ELF-1 (cell line): ENCODE measurements at regions not wholly inside any gene's neighbourhood (a gene's known extent, or its start where the extent isn't known, plus 50 kb on each side); places are given as distances from the start of the nearest gene placed in this dataset.
"Not testable (repeated sequence)": the region's sequence is repeated elsewhere in the genome, so short reads cannot be mapped to it uniquely, and the experiment has no call there.

ENCODE experiments used
- DNase-seq: peaks from one replicate; pipeline ENCODE4 v3.0.0-alpha.2; 2016; ENCODE audit warnings: low read depth, low spot score

DNA sequence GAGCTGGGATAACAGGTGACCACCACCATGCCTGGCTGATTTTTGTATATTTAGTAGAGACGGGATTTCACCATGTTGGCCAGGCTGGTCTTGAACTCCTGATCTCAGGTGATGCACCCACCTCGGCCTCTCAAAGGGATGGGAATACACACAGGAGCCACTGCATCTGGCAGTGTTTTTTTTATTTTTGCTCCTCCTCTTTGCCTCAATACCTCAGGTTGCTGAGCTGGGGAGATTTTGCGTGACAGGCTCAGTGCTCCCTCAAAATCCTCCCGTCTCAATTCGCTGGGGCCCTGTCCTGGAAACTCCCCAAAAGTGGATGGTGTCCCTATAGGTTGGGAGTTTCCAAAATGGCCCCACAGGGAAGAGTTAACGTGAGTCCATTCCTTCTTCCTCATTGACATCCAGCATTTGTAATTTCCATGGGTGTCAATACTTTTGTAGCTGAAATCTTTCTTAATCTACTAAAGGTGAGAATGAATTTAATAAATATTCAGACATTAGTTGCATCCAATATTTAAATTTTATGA, 71.8 kb downstream of the GGTLC2 start:
- no peak for DNase-seq

DNA sequence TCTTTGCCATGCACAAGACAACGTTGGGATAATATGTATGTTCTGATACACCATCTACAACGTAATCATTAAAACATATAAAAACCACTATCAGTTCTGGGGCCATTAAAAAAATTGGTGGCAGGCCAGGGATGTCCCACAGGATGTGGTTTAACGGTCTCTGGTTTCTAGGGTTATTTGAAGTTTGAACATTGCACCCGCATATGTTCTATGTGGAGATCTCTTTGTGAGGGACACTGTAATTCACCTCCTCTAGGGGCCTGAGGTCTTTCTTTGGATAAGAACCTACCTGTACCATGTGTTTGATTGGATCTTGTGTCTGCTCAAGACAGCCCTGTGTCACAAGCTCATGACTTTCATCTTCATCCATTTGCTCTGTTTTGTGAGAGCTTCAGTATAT, 73.2 kb downstream of the GGTLC2 start:
- DNase-seq: no peak

- peak; percentile 70 for DNase-seq
Measured at GRCh38 chr22:22720201-22720723, 75.8 kb downstream of the GGTLC2 start.

DNA sequence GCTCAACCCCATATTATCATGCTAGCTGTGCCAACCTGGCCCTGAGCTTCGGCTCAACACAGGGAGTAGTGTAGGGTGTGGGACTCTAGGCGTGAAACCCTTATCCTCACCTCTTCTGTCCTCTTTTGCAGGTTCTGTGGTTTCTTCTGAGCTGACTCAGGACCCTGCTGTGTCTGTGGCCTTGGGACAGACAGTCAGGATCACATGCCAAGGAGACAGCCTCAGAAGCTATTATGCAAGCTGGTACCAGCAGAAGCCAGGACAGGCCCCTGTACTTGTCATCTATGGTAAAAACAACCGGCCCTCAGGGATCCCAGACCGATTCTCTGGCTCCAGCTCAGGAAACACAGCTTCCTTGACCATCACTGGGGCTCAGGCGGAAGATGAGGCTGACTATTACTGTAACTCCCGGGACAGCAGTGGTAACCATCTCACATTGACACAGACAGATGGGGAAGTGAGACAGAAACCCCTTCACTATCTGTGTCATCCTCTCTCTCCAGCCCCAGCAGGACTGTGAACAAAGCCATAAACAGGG, 76.4 kb downstream of the GGTLC2 start:
- DNase-seq: no peak

DNA sequence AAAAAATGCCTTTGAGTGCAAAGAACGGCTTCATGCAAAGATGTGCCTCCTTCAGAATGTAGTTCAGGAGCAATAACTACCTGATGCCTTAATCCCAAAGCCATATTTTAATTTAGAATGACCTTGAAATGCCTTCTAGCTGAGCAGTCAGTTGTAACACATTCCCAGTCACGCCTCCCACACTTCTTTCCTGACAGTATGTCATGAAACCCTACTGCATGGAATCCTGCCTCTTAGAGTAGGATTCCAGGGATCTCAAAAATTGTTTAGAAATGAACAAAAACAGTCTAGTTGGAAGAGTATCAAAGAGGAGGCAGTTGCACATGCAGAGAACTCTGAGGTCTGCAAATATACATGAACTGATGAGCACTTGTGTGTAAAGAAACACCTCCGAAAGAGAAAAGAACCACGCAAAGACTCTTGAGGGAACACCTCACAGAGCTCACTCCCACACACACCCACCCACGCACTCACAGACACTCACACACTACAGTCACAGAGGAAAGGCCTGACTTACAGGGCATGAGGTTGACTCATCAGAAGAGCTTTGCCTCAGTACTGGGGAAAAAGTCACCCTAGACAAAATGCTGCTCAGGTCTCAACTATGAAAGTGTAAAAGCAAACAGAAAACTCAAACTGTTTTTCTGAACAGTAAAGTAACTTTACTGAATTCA, 77.4 kb downstream of the GGTLC2 start:
- DNase-seq: no peak

DNA sequence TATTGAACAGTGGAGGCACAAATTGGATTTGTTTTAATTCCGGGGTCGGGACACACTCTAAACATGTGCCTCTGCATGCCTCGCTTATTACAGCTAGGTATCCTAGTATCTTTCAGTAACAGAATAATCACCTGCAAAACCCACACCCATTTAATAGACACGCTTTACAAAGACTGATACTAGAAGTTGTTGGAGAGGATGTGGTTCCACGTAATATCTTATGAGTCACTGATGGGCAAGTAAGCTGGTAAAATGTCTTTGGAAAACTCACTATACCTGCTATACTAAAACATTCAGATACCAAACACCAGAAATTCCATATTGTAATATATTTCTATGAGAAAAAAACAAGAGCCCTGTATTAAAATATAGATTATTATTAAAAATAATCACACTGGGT, 84.0 kb downstream of the GGTLC2 start:
- DNase-seq: no peak

GRCh38 chr22:22730655-22731373, 86.4 kb downstream of the GGTLC2 start:
- DNase-seq: no peak

DNA sequence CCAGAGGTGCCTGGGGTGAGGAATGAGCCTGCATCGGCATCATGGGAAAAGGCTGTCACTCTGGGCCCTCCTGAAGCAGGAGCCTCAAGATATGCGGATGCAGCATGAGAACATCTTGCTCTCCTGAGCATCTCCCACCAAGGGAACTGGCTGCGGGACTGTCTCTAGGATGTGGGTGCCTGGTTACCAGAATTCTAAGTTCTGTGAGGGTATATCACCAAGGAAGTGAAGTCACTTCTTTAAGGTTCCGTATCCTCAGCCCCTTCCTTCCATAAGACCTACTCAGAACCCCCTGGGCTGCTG, 86.9 kb downstream of the GGTLC2 start:
- DNase-seq: no peak

DNA sequence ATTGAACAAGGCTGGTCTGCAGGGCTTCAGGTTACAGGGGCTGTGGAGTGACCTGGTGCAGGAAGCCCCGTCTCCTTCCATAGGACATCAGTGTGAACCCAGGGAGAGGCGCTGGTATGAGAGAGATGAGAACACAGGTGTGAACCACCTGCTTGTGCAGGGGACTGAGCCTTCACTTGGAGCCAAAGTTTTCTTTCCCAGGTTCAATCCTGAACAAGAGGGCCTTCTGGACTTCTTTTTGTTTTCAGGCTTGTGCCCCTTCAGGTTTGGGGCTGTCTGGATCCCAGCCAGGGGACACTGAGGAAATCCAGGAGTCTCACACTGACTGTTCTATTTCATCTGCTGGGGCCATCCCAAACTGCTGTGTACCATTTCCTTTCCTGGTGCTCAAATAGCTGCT, 88.6 kb downstream of the GGTLC2 start:
- DNase-seq: not testable (repeated sequence)

DNA sequence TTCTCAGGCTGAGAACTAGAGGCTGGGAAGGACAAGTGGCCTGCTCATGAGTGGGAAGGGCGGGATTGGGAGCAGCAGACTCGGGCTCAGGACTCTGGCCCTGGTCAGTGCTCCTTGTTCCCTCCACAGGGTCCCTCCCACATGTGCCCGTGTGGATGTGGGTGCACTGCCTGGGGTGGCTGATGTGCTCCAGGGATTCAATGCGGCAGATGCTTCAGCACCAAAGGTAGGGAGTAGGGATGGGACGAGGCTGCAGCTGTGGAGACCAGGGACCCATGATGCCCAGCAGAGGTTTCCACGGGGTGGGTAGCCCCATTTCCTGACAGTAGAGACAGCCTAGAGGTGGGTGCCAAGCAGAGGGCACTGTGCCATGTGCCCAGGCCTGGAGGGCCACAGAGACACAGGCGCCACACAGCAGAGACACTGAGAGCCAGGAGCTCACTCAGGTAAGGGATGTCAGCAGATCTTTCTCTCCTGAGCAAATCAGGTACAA, 89.5 kb downstream of the GGTLC2 start:
- no peak for DNase-seq

DNA sequence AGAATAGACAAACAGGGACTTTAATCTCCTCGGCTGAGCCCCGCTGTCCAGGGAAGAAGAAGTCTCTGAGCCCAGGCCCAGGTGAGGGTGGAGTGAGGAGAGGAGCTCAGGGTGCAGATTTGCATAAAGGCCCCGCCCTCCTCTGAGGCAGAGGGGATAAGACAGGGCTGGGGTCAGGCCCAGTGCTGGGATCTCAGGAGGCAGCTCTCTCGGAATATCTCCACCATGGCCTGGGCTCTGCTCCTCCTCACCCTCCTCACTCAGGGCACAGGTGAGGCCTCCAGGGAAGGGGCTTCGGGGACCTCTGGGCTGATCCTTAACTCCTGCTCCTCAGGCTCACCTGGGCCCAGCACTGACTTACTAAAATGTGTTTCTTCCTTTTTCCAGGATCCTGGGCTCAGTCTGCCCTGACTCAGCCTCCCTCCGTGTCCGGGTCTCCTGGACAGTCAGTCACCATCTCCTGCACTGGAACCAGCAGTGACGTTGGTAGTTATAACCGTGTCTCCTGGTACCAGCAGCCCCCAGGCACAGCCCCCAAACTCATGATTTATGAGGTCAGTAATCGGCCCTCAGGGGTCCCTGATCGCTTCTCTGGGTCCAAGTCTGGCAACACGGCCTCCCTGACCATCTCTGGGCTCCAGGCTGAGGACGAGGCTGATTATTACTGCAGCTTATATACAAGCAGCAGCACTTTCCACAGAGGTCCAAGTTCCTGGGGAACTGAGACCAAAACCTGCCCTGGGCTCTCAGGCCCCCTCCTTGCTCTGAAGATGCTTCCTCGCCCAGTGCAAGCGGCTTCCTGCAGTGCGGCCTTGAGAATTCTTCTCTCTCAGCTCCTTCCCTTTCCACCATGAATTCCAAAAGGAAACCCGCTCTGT, 90.2 kb downstream of the GGTLC2 start:
- peak; percentile 8 for DNase-seq

DNA sequence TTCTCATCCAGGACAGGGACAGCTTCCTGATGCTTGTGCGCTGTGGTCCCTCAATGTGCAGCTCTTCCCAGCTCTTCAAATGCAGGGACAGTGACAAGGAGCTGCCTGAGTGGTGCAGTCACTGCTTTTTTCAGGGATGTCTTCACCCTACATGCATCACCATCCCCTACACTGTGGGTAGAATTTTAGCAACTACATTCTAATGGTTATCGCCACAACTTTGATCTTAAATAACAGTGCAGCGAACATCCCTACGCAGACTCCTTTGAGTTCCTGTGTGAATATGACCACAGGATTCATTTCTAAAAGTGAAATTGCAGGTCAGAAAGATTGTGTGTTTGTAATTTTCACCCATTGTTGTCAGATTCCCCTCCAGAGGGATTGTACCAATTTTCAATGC, 90.9 kb downstream of the GGTLC2 start:
- not testable (repeated sequence) for DNase-seq

DNA sequence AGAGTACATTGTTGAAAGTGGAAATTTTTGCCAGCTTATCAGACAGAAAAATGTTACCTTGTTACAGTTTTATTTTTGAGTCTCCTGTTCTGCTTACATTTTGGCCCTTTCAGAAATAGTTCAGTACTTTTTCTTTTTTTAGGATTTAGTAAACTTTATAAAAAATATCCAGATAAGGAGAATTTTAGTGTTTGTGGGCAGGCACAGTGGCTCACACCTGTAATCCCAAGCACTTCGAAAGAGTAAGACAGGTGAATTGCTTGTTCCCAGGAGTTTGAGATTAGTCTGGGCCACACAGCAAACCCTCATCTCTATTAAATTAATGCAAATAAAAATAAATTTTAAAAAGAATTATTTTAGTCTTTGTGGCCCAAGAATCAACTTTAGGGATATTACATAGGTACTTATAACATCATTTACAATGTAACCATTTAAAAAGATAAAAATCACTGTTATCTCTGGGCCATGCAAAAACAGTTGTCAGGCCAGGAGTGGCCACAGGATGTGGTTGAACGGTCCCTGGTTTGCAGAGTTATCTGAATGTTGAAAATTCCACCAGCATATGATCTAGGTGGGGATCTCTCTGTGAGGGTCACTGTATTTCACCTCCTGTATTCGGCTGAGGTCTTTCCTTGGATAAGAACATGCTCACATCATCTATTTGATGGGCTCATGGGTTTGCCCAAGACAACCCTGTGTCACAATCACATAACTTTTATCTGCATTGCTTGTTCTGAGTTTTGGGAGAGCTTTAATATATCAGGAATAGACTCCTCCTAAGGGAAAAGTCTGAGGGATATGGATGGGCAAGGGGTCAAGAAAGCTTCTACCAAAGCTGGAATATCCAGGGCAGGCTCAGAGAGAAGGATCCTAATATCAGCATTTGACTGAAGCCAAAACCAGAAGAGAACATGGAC, 91.5 kb downstream of the GGTLC2 start:
- DNase-seq: no peak

DNA sequence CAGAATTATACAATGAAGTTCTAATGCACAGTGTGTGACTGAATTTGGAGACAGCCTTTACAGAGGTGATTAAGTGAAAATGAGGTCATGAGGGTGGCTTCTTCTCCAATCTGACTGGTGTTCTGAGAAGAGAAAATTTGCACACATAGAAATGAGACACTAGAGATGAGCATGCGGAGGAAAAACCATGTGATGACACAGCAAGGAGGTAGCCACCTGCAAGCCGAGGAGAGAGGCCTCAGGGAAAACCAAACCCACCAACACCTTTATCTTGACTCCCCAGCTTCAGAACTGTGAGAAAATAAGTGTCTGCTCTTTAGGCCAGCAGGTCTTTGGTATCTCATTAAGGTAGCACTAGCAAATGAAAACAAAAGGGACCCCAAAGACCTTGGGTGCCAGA, 93.2 kb downstream of the GGTLC2 start:
- DNase-seq: no peak

GRCh38 chr22:22738959-22739585, 94.7 kb downstream of the GGTLC2 start:
- DNase-seq: no peak

DNA sequence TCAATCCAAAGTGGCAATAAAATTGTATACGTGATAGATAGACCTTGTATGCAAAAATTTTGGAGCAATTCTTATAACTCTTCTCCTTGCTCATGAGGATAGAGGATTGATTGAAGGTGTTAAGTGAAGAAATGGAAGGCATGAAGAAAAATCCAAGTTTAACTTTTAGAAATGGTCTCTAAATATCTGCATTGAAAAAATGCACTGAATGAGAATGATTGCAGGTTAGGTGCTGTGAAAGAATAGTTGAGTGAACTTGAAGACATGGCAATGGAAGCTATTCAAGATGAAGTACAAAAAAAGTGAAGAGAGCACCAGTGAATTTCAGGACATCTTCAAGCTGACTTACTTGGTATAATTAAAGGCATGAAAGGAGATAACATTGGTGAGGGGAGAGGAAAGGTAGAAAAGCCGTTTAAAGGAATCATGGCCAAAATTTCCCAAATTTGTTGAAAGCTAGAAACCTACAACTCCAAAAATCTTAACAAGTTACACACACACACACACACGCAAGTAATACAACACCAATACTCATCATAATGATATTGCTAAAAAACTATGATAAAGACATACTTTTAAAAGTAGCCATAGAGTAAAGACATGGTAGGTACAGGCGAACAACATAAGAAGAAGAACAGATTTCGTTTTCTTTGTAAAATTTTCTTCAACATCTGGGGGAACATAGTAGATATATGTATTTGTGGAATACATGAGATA, 96.3 kb downstream of the GGTLC2 start:
- DNase-seq: no peak

- DNase-seq: no peak
Measured at GRCh38 chr22:22741843-22742242, 97.4 kb downstream of the GGTLC2 start.

DNA sequence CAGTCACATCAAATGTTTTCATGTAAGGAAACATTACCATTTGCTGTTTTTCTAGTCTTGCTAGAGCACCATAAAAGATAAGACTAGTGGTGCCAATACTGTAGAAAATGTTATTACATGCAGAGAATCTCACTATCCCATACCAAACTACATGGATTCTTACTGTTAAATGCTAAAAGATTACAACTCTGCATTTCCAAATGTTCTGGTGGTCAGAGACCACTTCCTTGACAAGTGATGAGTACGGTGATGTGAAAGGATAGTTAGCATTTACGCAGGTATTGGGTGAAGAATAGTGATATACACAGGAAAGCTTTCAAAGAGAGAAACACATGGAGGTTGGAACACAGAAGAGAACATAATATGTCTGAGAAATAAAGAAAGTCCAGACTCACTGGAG, 98.2 kb downstream of the GGTLC2 start:
- DNase-seq: no peak

DNA sequence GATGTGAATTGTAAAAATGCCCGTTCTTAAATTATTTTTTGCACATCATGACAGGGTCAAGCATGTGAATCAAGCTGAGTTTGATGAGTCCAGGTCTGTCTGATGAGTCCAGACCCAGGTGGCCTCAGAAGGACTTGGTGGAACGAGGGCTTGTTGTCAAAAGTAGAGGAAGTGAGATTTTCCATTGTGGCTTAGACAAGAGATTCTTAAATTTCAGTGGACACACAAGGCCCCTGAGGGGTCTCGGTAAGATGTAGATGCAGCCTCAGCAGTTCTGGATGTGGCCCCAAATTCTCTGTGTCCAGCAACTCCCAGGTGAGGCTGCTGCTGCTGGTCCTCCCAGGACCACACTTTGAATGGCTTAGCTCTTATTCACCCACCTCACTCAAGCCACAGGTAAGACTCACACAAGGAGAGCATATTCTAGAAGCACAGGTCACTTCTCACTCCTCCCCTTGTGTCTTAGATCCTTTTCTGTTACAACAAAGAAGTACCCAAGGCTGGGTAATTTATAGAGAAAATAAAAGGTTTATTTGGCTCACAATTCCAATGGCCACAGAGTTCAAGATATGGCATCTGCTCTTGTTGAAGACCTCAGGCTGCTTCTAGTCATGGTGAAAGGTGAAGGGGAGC, 98.8 kb downstream of the GGTLC2 start:
- no peak for DNase-seq
